ENCODE measurements at regions not wholly inside any gene's neighbourhood (a gene's known extent, or its start where the extent isn't known, plus 50 kb on each side); places are given as distances from the start of the nearest gene placed in this dataset.
"Not testable (repeated sequence)": the region's sequence is repeated elsewhere in the genome, so short reads cannot be mapped to it uniquely, and the experiment has no call there.

DNA sequence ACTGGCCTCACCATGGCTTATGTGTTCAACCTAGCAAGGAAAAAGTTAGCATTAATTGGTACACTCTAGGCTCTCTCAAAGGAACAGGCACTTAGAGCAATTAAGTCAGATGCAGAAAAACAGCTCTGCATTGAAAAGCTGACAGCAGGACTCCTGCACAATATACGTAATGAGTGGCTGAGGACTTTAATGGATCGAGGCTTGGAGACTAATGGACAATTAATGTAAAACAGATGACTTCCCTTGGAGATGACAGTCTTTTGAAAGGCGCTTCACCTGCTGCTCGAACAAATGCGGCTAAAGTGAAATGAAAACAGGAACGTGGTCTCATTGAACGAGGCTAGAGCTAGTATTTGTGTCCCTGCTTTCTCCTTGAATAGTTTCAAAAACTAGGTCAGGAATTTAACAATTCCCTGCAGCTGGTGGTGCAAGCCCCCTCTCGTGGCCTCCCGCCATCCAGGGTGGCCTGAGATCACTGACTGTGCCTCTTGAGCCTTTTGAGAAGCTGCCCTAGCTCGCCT, 137.1 kb downstream of the ELOVL4 start:
- H3K9me3 ChIP-seq (ENCODE audit: control insufficient read depth, low read depth, low read length), result no peaks in the 10 kb centered on the region
- H3K4me1 ChIP-seq (ENCODE audit: control insufficient read depth, insufficient read depth, low read length), result no peaks in the 10 kb centered on the region
- no peak overlapping the region for H3K4me3 ChIP-seq (ENCODE audit: low read length)
- H3K27ac ChIP-seq (ENCODE audit: low read length), result no peak overlapping the region
- WGBS (ENCODE audit: insufficient coverage, low lambda C conversion rate), result no CpG with 5 or more reads among the region's 10 CpGs
- no peaks in the 10 kb centered on the region for H3K27me3 ChIP-seq (ENCODE audit: control insufficient read depth, insufficient read depth, low read length)
- DNase-seq, result no peak
- no peaks in the 10 kb centered on the region for H3K36me3 ChIP-seq (ENCODE audit: control insufficient read depth, insufficient read depth, low read length)

DNA sequence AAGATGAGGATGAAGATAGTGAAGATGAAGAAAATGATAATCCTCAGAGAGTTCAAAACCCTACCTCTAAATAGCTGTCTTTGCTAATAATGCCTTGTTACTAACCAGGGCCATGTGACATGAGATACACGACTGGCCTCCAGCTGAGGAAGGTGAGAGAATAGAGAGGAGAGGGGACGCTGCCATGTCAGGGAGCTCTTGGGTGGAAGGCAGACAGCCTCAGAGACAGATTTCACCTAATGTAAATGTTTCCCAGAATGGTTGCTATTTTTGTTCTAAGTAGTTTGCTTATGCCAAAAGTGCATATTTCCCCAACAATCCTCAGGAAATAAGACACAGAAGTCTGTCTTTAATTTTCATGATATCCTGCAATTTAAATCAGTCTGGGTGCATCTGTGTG, 138.4 kb downstream of the ELOVL4 start:
- H3K4me1 ChIP-seq (ENCODE audit: control insufficient read depth, insufficient read depth, low read length), result no peaks in the 10 kb centered on the region
- no peak overlapping the region for H3K27ac ChIP-seq (ENCODE audit: low read length)
- no CpG with 5 or more reads among the region's 2 CpGs for WGBS (ENCODE audit: insufficient coverage, low lambda C conversion rate)
- no peaks in the 10 kb centered on the region for H3K9me3 ChIP-seq (ENCODE audit: control insufficient read depth, low read depth, low read length)
- H3K4me3 ChIP-seq (ENCODE audit: low read length), result no peak overlapping the region
- no peak for DNase-seq
- no peaks in the 10 kb centered on the region for H3K36me3 ChIP-seq (ENCODE audit: control insufficient read depth, insufficient read depth, low read length)
- H3K27me3 ChIP-seq (ENCODE audit: control insufficient read depth, insufficient read depth, low read length), result no peaks in the 10 kb centered on the region

DNA sequence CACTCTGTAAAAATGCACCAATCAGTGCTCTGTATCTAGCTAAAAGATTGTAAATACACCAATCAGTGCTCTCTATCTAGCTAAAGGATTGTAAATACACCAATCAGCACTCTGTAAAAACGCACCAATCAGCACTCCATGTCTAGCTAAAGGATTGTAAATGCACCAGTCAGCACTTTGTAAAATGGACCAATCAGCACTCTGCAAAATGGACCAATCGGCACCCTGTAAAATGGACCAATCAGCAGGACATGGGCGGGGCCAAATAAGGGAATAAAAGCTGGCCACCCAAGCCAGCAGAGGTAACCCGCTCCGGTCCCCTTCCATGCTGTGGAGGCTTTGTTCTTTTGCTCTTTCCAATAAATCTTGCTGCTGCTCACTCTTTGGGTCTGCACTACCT, 140.7 kb downstream of the ELOVL4 start:
- H3K27me3 ChIP-seq (ENCODE audit: control insufficient read depth, insufficient read depth, low read length); H3K27ac ChIP-seq (ENCODE audit: low read length); DNase-seq; H3K4me3 ChIP-seq (ENCODE audit: low read length); H3K4me1 ChIP-seq (ENCODE audit: control insufficient read depth, insufficient read depth, low read length); H3K9me3 ChIP-seq (ENCODE audit: control insufficient read depth, low read depth, low read length); H3K36me3 ChIP-seq (ENCODE audit: control insufficient read depth, insufficient read depth, low read length): not testable (repeated sequence)
- no CpG with 5 or more reads among the region's 5 CpGs for WGBS (ENCODE audit: insufficient coverage, low lambda C conversion rate)

DNA sequence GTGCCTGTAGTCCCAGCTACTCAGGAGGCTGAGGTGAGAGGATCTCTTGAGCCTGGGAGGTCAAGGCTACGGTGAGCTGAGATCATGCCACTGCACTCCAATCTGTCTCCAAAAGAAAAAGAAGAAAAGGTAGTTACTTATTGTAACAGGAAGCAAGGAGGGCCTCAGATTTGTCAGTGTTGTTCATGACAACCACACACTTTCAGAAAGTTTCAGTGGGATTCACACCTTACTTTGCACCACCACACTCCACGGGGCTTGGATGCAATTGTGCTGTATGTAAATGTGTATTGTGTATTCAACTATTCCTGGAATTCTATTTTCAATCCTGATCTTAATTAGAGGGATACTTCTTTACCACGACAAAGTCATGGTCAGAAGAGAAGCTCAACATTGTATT, 142.6 kb downstream of the ELOVL4 start:
- no peak for DNase-seq
- Histone ChIP-seq H3K4me1 (ENCODE audit: control insufficient read depth, insufficient read depth, low read length) (no peaks in the 10 kb centered on the region), H3K4me3 (ENCODE audit: low read length) (no peak overlapping the region), H3K9me3 (ENCODE audit: control insufficient read depth, low read depth, low read length) (no peaks in the 10 kb centered on the region), H3K36me3 (ENCODE audit: control insufficient read depth, insufficient read depth, low read length) (no peaks in the 10 kb centered on the region), H3K27ac (ENCODE audit: low read length) (no peak overlapping the region), H3K27me3 (ENCODE audit: control insufficient read depth, insufficient read depth, low read length) (no peaks in the 10 kb centered on the region)
- no CpG with 5 or more reads among the region's 3 CpGs for WGBS (ENCODE audit: insufficient coverage, low lambda C conversion rate)

DNA sequence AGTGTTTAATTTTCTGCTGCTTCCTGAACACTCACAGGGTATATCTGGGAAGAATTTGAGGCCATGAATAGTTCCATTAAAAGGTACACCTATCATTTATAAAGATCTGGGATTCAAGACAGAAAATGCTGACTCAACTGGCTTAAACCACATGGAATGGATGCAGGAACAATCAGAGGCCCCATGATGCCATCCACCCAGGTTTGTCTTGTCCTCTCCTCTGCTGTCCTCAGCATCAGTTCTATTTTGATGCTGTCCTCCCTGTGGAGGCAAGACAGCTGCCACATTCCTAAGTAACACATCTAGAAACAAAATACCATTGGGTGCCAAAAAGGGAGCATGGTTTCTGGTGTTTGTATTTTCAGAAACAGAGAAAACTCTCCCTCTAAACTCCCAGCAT, 143.4 kb downstream of the ELOVL4 start:
- H3K27me3 ChIP-seq (ENCODE audit: control insufficient read depth, insufficient read depth, low read length), result no peaks in the 10 kb centered on the region
- no peaks in the 10 kb centered on the region for H3K4me1 ChIP-seq (ENCODE audit: control insufficient read depth, insufficient read depth, low read length)
- DNase-seq, result no peak
- no peaks in the 10 kb centered on the region for H3K9me3 ChIP-seq (ENCODE audit: control insufficient read depth, low read depth, low read length)
- no peak overlapping the region for H3K27ac ChIP-seq (ENCODE audit: low read length)
- no peaks in the 10 kb centered on the region for H3K36me3 ChIP-seq (ENCODE audit: control insufficient read depth, insufficient read depth, low read length)
- H3K4me3 ChIP-seq (ENCODE audit: low read length), result no peak overlapping the region

DNA sequence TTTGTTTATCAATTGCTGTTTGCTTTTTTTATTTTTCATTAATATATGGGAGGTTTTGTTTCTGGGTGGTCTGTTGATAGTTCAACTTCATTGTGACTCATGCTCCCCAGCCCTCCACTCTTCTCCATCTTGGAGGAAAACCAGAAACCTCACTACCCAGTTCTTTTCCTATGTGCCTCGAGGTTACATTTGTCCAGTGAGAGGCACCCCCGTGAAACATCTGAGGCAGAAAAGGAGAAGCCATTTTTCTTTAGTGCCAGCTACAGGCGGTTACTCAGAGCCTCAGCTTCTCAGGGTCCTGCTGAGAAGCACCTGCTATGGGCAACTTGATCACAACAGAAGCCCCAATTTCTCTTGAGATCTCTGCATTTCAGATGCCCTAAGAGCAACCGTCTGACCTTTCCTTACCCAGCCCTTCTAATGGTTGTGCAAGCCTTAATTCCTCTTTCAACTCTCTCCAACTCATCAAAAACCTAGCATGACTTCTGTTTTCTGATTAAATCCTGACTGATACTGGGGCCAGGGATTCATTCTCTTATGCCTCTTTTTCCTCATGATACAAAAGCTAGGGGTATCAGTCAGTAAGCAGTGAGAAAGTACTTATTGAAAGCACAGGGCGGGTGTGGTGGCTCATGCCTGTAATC, 144.6 kb downstream of the ELOVL4 start:
- Histone ChIP-seq H3K9me3 (ENCODE audit: control insufficient read depth, low read depth, low read length) (no peaks in the 10 kb centered on the region), H3K4me1 (ENCODE audit: control insufficient read depth, insufficient read depth, low read length) (no peaks in the 10 kb centered on the region), H3K27ac (ENCODE audit: low read length) (no peak overlapping the region), H3K4me3 (ENCODE audit: low read length) (no peak overlapping the region), H3K36me3 (ENCODE audit: control insufficient read depth, insufficient read depth, low read length) (no peaks in the 10 kb centered on the region), H3K27me3 (ENCODE audit: control insufficient read depth, insufficient read depth, low read length) (no peaks in the 10 kb centered on the region)
- no CpG with 5 or more reads among the region's 5 CpGs for WGBS (ENCODE audit: insufficient coverage, low lambda C conversion rate)
- DNase-seq, result no peak

DNA sequence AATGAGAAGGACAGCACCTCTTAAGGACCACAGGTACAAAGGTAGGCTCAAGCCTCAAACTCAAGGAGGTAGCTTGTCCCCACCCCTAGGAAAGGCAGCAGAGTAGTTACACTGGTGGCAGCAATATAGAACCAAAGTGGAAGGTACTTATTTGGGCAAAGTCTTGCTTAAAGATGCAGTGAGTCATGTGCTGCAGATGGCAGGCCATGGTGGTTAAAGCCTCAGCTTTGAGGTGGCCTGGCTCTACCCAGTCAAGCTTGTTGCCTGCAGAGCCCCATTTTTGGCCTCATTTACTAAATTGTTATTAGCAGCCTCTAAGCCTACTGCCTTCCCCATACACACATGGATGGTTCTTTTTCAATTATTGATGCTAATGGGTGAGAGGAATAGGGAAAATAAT, 146.0 kb downstream of the ELOVL4 start:
- DNase-seq, result no peak

DNA sequence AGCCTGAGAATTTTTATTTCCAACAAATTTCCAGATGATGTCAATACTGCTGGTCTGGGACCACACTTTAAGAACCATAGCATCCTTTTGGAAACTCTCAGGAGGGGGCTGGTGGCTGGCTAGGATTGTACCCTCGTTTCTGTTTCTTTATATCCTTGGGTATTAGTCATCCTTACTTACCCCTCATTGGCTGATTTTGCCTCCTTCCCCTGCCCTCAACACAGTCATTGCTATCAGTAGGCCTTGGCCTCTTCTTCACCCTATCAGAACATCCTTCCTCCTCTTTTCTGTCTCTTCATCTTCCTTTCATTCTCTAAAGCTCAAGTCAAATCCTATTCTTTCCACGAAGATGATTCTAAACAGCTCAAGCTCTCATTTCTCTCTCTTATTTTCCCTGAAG, 148.5 kb downstream of the ELOVL4 start:
- WGBS (ENCODE audit: insufficient coverage, low lambda C conversion rate), result 83% methylated on average over 1 of the region's 2 CpGs
- no peaks in the 10 kb centered on the region for H3K36me3 ChIP-seq (ENCODE audit: control insufficient read depth, insufficient read depth, low read length)
- no peak overlapping the region for H3K4me3 ChIP-seq (ENCODE audit: low read length)
- DNase-seq, result no peak
- no peak overlapping the region for H3K27ac ChIP-seq (ENCODE audit: low read length)
- no peaks in the 10 kb centered on the region for H3K9me3 ChIP-seq (ENCODE audit: control insufficient read depth, low read depth, low read length)
- H3K27me3 ChIP-seq (ENCODE audit: control insufficient read depth, insufficient read depth, low read length), result no peaks in the 10 kb centered on the region
- H3K4me1 ChIP-seq (ENCODE audit: control insufficient read depth, insufficient read depth, low read length), result no peaks in the 10 kb centered on the region

More for the DNA sequence above, 146.0 kb downstream of the ELOVL4 start:
- no peaks in the 10 kb centered on the region for H3K27me3 ChIP-seq (ENCODE audit: control insufficient read depth, insufficient read depth, low read length)
- H3K4me1 ChIP-seq (ENCODE audit: control insufficient read depth, insufficient read depth, low read length), result no peaks in the 10 kb centered on the region
- no peak overlapping the region for H3K4me3 ChIP-seq (ENCODE audit: low read length)
- H3K27ac ChIP-seq (ENCODE audit: low read length), result no peak overlapping the region
- no peaks in the 10 kb centered on the region for H3K36me3 ChIP-seq (ENCODE audit: control insufficient read depth, insufficient read depth, low read length)
- no peaks in the 10 kb centered on the region for H3K9me3 ChIP-seq (ENCODE audit: control insufficient read depth, low read depth, low read length)

DNA sequence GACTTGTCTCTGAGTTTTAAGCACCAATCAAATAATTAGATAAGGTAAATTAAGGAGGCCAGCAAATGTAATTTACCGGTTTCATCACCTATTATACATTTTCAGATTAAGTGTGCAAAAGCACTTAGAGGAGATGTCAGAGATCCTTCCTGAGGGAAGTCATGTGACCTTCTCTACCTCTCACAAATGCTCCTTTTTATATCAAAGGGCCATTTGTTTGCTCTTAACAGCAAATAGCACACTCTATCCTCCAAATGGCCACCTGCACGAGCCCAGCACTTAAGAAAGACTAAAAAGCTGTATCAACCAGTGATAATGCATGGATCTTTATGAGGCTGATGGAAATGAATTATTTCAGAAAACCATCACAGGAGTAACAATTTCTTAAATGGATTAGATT, 149.4 kb downstream of the ELOVL4 start:
- WGBS (ENCODE audit: insufficient coverage, low lambda C conversion rate), result no CpG with 5 or more reads among the region's 2 CpGs
- H3K4me3 ChIP-seq (ENCODE audit: low read length), result no peak overlapping the region
- no peak for DNase-seq
- H3K9me3 ChIP-seq (ENCODE audit: control insufficient read depth, low read depth, low read length), result no peaks in the 10 kb centered on the region
- no peak overlapping the region for H3K27ac ChIP-seq (ENCODE audit: low read length)
- H3K4me1 ChIP-seq (ENCODE audit: control insufficient read depth, insufficient read depth, low read length), result no peaks in the 10 kb centered on the region
- no peaks in the 10 kb centered on the region for H3K27me3 ChIP-seq (ENCODE audit: control insufficient read depth, insufficient read depth, low read length)
- H3K36me3 ChIP-seq (ENCODE audit: control insufficient read depth, insufficient read depth, low read length), result no peaks in the 10 kb centered on the region

DNA sequence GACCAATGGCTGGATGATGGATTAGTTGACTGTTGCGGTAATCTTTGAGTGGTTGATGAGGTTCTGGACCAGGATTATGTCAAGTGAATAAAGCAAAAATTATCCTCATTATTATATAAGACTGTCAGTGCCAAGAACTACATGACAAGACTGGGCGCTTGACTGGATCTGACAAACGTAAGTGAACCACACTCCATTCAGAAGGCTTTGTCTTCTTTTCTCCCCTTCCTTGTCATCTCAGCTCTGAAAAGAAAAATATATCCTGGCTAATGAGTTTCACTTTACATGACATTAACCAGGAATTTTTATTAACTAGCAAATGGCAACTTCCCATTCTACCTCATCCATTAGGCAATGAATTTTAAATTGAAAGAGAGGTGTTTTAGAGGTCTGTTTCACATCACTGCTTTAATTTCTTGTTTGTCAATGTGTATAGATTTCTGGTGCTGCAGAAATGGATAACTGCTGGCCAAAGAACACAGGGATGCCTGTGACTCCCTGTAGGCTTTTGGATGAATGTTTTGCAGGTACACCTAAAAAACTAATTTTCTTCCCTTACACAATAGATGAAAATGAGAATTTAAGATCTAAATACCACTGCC, 150.1 kb downstream of the ELOVL4 start:
- no peak overlapping the region for H3K27ac ChIP-seq (ENCODE audit: low read length)

DNA sequence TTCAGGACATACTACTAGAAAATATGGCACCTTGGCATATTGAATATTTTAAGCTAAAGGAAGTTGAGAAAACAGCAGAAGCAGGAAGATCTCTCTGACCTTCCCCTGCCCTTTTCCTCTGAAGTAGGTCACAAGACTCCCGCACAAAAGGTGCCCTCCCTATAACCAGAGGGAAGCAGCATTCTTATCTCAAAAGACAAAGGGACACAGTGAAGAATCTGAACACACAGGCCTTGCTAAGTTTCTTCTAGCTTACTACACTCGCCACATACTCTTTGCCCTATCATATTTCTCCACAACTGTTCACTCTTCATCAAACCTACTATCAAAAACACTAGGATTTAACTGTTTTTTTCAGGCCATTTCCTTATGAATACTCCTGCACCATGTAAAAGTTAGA, 151.2 kb downstream of the ELOVL4 start:
- Histone ChIP-seq H3K4me3 (ENCODE audit: low read length) (no peak overlapping the region), H3K9me3 (ENCODE audit: control insufficient read depth, low read depth, low read length) (no peaks in the 10 kb centered on the region), H3K4me1 (ENCODE audit: control insufficient read depth, insufficient read depth, low read length) (no peaks in the 10 kb centered on the region), H3K36me3 (ENCODE audit: control insufficient read depth, insufficient read depth, low read length) (no peaks in the 10 kb centered on the region), H3K27me3 (ENCODE audit: control insufficient read depth, insufficient read depth, low read length) (no peaks in the 10 kb centered on the region), H3K27ac (ENCODE audit: low read length) (no peak overlapping the region)
- WGBS (ENCODE audit: insufficient coverage, low lambda C conversion rate), result no CpG with 5 or more reads among the region's 2 CpGs
- DNase-seq, result no peak

More for the DNA sequence above, 150.1 kb downstream of the ELOVL4 start:
- DNase-seq, result no peak
- Histone ChIP-seq H3K4me3 (ENCODE audit: low read length) (no peak overlapping the region), H3K9me3 (ENCODE audit: control insufficient read depth, low read depth, low read length) (no peaks in the 10 kb centered on the region), H3K36me3 (ENCODE audit: control insufficient read depth, insufficient read depth, low read length) (no peaks in the 10 kb centered on the region), H3K27me3 (ENCODE audit: control insufficient read depth, insufficient read depth, low read length) (no peaks in the 10 kb centered on the region), H3K4me1 (ENCODE audit: control insufficient read depth, insufficient read depth, low read length) (no peaks in the 10 kb centered on the region)
- WGBS (ENCODE audit: insufficient coverage, low lambda C conversion rate), result no CpG with 5 or more reads among the region's 3 CpGs

Data from large intestine (tissue), 3 donors.